Transverse colon (tissue), 3 donors: ENCODE measurements at regions not wholly inside any gene's neighbourhood (a gene's known extent, or its start where the extent isn't known, plus 50 kb on each side); places are given as distances from the start of the nearest gene placed in this dataset.

ENCODE experiments used
- EP300 ChIP-seq: sonication (generic); formaldehyde crosslinking; IDR thresholded peaks from one replicate; pipeline ENCODE4 v1.6.1; 2017; ENCODE audit warnings: antibody characterized with exemption, low read depth
- POLR2A ChIP-seq: fragments of 450-650 bp; IDR thresholded peaks from one replicate; pipeline ENCODE4 v1.6.1; 2016; ENCODE audit warnings: antibody characterized with exemption, mild to moderate bottlenecking, moderate library complexity
- POLR2AphosphoS5 ChIP-seq, 3 donors: sonication (generic); formaldehyde crosslinking; IDR thresholded peaks; one replicate each; pipeline ENCODE4 v1.6.1; 2016; ENCODE audit warnings: antibody characterized with exemption in 3 of 3

GRCh38 chr7:131119381-131119780, 208.3 kb upstream of the MKLN1 start:
- TF ChIP-seq POLR2A (no peak), POLR2AphosphoS5 (IDR thresholded peaks at IDR 0.05) (no peak), EP300 (no peak)
